Omental fat pad (tissue), 3 donors: ENCODE measurements at regions not wholly inside any gene's neighbourhood (a gene's known extent, or its start where the extent isn't known, plus 50 kb on each side); places are given as distances from the start of the nearest gene placed in this dataset.

Source experiments
- ATAC-seq: fragments of 150-250 bp; one replicate; pipeline ENCODE4 v1.9.1; 2016; ENCODE audit warnings: mild to moderate bottlenecking, moderate library complexity; ENCODE audit not compliant: low FRiP score
- DNase-seq: peaks from one replicate; pipeline ENCODE4 v3.0.0-alpha.2; 2019; ENCODE audit warnings: low spot score
- CTCF ChIP-seq, 3 donors: fragments of 450-650 bp; IDR thresholded peaks; one replicate each; pipeline ENCODE4 v1.5.1; 2016 to 2017; ENCODE audit warnings: antibody characterized with exemption in 3 of 3, mild to moderate bottlenecking in 3 of 3, moderate library complexity in 2 of 3

GRCh38 chr1:78224246-78224785 is 178.6 kb downstream of the GIPC2 start:
- no peak for DNase-seq
- no peak for TF ChIP-seq CTCF (IDR thresholded peaks at IDR 0.05)

GRCh38 chr1:78224861-78225552 is 179.2 kb downstream of the GIPC2 start:
- ATAC-seq = no peak
- no peak for DNase-seq
- TF ChIP-seq CTCF (IDR thresholded peaks at IDR 0.05) = no peak

More at GRCh38 chr1:78224246-78224785, 178.6 kb downstream of the GIPC2 start:
- ATAC-seq = no peak

- no peak for ATAC-seq
- no peak for DNase-seq
- TF ChIP-seq CTCF (IDR thresholded peaks at IDR 0.05) = no peak
Observed at GRCh38 chr1:78226784-78227183, 181.0 kb downstream of the GIPC2 start.

GRCh38 chr1:78227705-78228635 is 182.2 kb downstream of the GIPC2 start:
- TF ChIP-seq CTCF (IDR thresholded peaks at IDR 0.05) = no peak
- DNase-seq (no peak), ATAC-seq (no peak)

- peak; percentile 96 for ATAC-seq
Observed at GRCh38 chr1:78229344-78229743, 183.6 kb downstream of the GIPC2 start.

GRCh38 chr1:78231477-78231876 is 185.7 kb downstream of the GIPC2 start:
- TF ChIP-seq CTCF (IDR thresholded peaks at IDR 0.05) = no peak
- ATAC-seq (no peak), DNase-seq (no peak)

More at GRCh38 chr1:78229344-78229743, 183.6 kb downstream of the GIPC2 start:
- no peak for DNase-seq
- no peak for TF ChIP-seq CTCF (IDR thresholded peaks at IDR 0.05)
